ENCODE measurements at regions not wholly inside any gene's neighbourhood (a gene's known extent, or its start where the extent isn't known, plus 50 kb on each side); places are given as distances from the start of the nearest gene placed in this dataset.
A peak's percentile ranks its signal among the peaks of the same experiment; 100 is the strongest.

GRCh38 chr7:43022008-43022407 is 89.8 kb downstream of the MRPL32 start:
- no peak overlapping the region for H2BK5ac ChIP-seq (ENCODE audit: low read depth, low read length)
- FAIRE-seq (no peak), DNase-seq (ENCODE audit: low read depth in 1 of 2, low spot score in 2 of 2) (no peak)
- no peaks in the 10 kb centered on the region for H3K79me2 ChIP-seq (ENCODE audit: control insufficient read depth in 1 of 2, insufficient read depth in 2 of 2, low read length in 2 of 2)
- 0 out of 2 replicates have a peak overlapping the region, but pooled peaks have one; percentile 31 for H2AK5ac ChIP-seq (ENCODE audit: low read depth, low read length)
- H4K91ac ChIP-seq (replicated peaks; ENCODE audit: insufficient read length, low read length): no peak overlapping the region
- H3K9me3 ChIP-seq (ENCODE audit: insufficient read depth in 2 of 2, low read depth in 1 of 2, low read length in 1 of 2): no peaks in the 10 kb centered on the region
- no peak overlapping the region for H2BK15ac ChIP-seq (ENCODE audit: low read length)
- H3K4me2 ChIP-seq (ENCODE audit: insufficient read depth in 1 of 2, low read depth in 2 of 2, low read length in 2 of 2): no peak overlapping the region
- H2AFZ ChIP-seq (ENCODE audit: low read length): no peak overlapping the region
- CTCF ChIA-PET (ENCODE audit: partially characterized antibody): interaction anchor here (0.9 to 1.3 kb wide), 3 partner anchors 9 to 81 kb away, joined by 3 to 6 read pairs (median 4); no protein-coding TSS in a partner anchor
- H4K8ac ChIP-seq (ENCODE audit: extremely low read depth, insufficient read depth, low read length): no peak overlapping the region
- no peak overlapping the region for H3K14ac ChIP-seq (ENCODE audit: insufficient read length)
- H3K27me3 ChIP-seq (replicated peaks in 1 of 4; ENCODE audit: control insufficient read depth in 3 of 4, extremely low read depth in 1 of 4, insufficient read depth in 3 of 4, low read length in 3 of 4): no peaks in the 10 kb centered on the region
- H3K36me3 ChIP-seq (ENCODE audit: control insufficient read depth in 2 of 4, insufficient read depth in 4 of 4, low read length in 3 of 4): no peaks in the 10 kb centered on the region
- no peak overlapping the region for H3K23ac ChIP-seq (ENCODE audit: insufficient read length)
- no peaks in the 10 kb centered on the region; a peak in 1 of 7 replicates for H3K4me1 ChIP-seq (replicated peaks in 1 of 4; ENCODE audit: control insufficient read depth in 3 of 4, insufficient read depth in 4 of 4, low read length in 3 of 4)
- H2BK12ac ChIP-seq (ENCODE audit: low read depth, low read length): no peak overlapping the region
- H3K4me3 ChIP-seq (ENCODE audit: extremely low read depth in 1 of 4, insufficient read depth in 2 of 4, low read depth in 3 of 4, low read length in 4 of 4): no peak overlapping the region
- 87% methylated on average over 6 of the region's 7 CpGs; no CpG with 5 or more reads in 1 of the 2 experiments for WGBS, 2 experiments (ENCODE audit: extremely low coverage in 1 of 2, insufficient coverage in 1 of 2, insufficient read length in 1 of 2, insufficient replicate concordance in 2 of 2, low coverage in 1 of 2, low lambda C conversion rate in 2 of 2, missing lambda C conversion rate in 1 of 2)
- no peaks in the 10 kb centered on the region for H4K20me1 ChIP-seq (replicated peaks in 1 of 2; ENCODE audit: control insufficient read depth in 1 of 2, insufficient read depth in 2 of 2, low read length in 2 of 2)
- H2BK20ac ChIP-seq (ENCODE audit: low read length): no peak overlapping the region
- H3K18ac ChIP-seq (ENCODE audit: extremely low read depth, low read length): no peak overlapping the region
- POLR2A ChIA-PET (ENCODE audit: partially characterized antibody): no interaction called here
- H4K5ac ChIP-seq (ENCODE audit: insufficient read length, low read depth, low read length): no peak overlapping the region
- H3K23me2 ChIP-seq (ENCODE audit: low read depth, low read length): no peaks in the 10 kb centered on the region
- no peak overlapping the region for H3K9ac ChIP-seq (replicated peaks in 1 of 4; ENCODE audit: extremely low read depth in 1 of 4, low read depth in 3 of 4, low read length in 3 of 4)
- H3K27ac ChIP-seq (ENCODE audit: low read depth, low read length): no peak overlapping the region
- H2BK120ac ChIP-seq (replicated peaks; ENCODE audit: low read depth, low read length): no peak overlapping the region
- no peaks in the 10 kb centered on the region for H3K79me1 ChIP-seq (ENCODE audit: low read depth, low read length)
- H3K56ac ChIP-seq (replicated peaks; ENCODE audit: insufficient read length, low read depth, low read length): no peak overlapping the region
- H3K4ac ChIP-seq (replicated peaks; ENCODE audit: insufficient read length, low read depth, low read length): no peak overlapping the region
- TF ChIP-seq, protein P1, sequence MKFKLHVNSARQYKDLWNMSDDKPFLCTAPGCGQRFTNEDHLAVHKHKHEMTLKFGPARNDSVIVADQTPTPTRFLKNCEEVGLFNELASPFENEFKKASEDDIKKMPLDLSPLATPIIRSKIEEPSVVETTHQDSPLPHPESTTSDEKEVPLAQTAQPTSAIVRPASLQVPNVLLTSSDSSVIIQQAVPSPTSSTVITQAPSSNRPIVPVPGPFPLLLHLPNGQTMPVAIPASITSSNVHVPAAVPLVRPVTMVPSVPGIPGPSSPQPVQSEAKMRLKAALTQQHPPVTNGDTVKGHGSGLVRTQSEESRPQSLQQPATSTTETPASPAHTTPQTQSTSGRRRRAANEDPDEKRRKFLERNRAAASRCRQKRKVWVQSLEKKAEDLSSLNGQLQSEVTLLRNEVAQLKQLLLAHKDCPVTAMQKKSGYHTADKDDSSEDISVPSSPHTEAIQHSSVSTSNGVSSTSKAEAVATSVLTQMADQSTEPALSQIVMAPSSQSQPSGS (IDR thresholded peaks at IDR 0.05; ENCODE audit: low read length): no peak
- TF ChIP-seq SIN3A (conservative IDR thresholded peaks at IDR 0.05 in 1 of 2, IDR thresholded peaks at IDR 0.05 in 1 of 2; ENCODE audit: low read depth in 1 of 2, low read length in 2 of 2) (no peak), CHD1 (IDR thresholded peaks at IDR 0.05; ENCODE audit: low read depth, low read length) (no peak), CBX8 (IDR thresholded peaks at IDR 0.05; ENCODE audit: borderline replicate concordance, low read depth, low read length) (no peak), KDM5A (IDR thresholded peaks at IDR 0.05; ENCODE audit: low read length) (no peak), CTBP2 (IDR thresholded peaks at IDR 0.05; ENCODE audit: borderline replicate concordance, insufficient read depth, insufficient read length, low read length) (no peak), RBBP5 (IDR thresholded peaks at IDR 0.05; ENCODE audit: borderline replicate concordance, low read depth, low read length) (no peak), JUN (IDR thresholded peaks at IDR 0.05; ENCODE audit: low read depth, low read length) (no peak), KDM4A (IDR thresholded peaks at IDR 0.05; ENCODE audit: low read depth, low read length, severe bottlenecking) (no peak), POLR2AphosphoS5 (IDR thresholded peaks at IDR 0.05; ENCODE audit: low read depth, low read length) (no peak), CEBPB (IDR thresholded peaks at IDR 0.05; ENCODE audit: low read depth, low read length) (no peak), BCL11A (IDR thresholded peaks at IDR 0.05; ENCODE audit: low read depth in 2 of 2, low read length in 2 of 2) (no peak), HDAC6 (IDR thresholded peaks at IDR 0.05; ENCODE audit: low read depth, low read length) (no peak)

Data from H1 (cell line).